ENCODE measurements at regions not wholly inside any gene's neighbourhood (a gene's known extent, or its start where the extent isn't known, plus 50 kb on each side); places are given as distances from the start of the nearest gene placed in this dataset.

- TF ChIP-seq CTCF (conservative IDR thresholded peaks at IDR 0.05; ENCODE audit: low read depth, low read length) = no peak
- no peak for TF ChIP-seq EZH2 (IDR thresholded peaks at IDR 0.05; ENCODE audit: borderline replicate concordance, low read depth, low read length, poor library complexity, severe bottlenecking)
Observed at GRCh38 chr5:88094906-88095496, 173.6 kb downstream of the TMEM161B start.

All from A673 (cell line).